ENCODE measurements at regions not wholly inside any gene's neighbourhood (a gene's known extent, or its start where the extent isn't known, plus 50 kb on each side); places are given as distances from the start of the nearest gene placed in this dataset.

- Histone ChIP-seq H3K9ac (ENCODE audit: low read length) (no peak overlapping the region), H4K20me1 (ENCODE audit: low read depth, low read length) (no peaks in the 10 kb centered on the region), H3K27me3 (ENCODE audit: low read length) (no peaks in the 10 kb centered on the region), H3K4me3 (ENCODE audit: insufficient read depth, low read length, poor library complexity, severe bottlenecking) (no peak overlapping the region), H3K9me3 (ENCODE audit: insufficient read depth, low read length) (no peaks in the 10 kb centered on the region), H2AFZ (ENCODE audit: low read depth, low read length, severe bottlenecking) (no peak overlapping the region), H3F3A (ENCODE audit: insufficient read depth) (no peaks in the 10 kb centered on the region), H3K9me2 (replicated peaks; ENCODE audit: insufficient read depth, low read length) (no peaks in the 10 kb centered on the region), H3K27ac (ENCODE audit: low read depth, low read length) (no peak overlapping the region), H3K4me2 (ENCODE audit: low read depth, low read length, poor library complexity, severe bottlenecking) (no peak overlapping the region), H3K79me2 (ENCODE audit: insufficient read depth, low read length) (no peaks in the 10 kb centered on the region), H3K36me3 (ENCODE audit: low read length) (no peaks in the 10 kb centered on the region)
- TF ChIP-seq, protein P1, sequence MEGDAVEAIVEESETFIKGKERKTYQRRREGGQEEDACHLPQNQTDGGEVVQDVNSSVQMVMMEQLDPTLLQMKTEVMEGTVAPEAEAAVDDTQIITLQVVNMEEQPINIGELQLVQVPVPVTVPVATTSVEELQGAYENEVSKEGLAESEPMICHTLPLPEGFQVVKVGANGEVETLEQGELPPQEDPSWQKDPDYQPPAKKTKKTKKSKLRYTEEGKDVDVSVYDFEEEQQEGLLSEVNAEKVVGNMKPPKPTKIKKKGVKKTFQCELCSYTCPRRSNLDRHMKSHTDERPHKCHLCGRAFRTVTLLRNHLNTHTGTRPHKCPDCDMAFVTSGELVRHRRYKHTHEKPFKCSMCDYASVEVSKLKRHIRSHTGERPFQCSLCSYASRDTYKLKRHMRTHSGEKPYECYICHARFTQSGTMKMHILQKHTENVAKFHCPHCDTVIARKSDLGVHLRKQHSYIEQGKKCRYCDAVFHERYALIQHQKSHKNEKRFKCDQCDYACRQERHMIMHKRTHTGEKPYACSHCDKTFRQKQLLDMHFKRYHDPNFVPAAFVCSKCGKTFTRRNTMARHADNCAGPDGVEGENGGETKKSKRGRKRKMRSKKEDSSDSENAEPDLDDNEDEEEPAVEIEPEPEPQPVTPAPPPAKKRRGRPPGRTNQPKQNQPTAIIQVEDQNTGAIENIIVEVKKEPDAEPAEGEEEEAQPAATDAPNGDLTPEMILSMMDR (IDR thresholded peaks at IDR 0.05; ENCODE audit: insufficient read depth, low read length, poor library complexity, severe bottlenecking) = no peak
- TF ChIP-seq EZH2phosphoT487 (conservative IDR thresholded peaks at IDR 0.05; ENCODE audit: low read length) = no peak
Observed at GRCh38 chr12:23006413-23006812, 381.4 kb downstream of the ETNK1 start.

DNA sequence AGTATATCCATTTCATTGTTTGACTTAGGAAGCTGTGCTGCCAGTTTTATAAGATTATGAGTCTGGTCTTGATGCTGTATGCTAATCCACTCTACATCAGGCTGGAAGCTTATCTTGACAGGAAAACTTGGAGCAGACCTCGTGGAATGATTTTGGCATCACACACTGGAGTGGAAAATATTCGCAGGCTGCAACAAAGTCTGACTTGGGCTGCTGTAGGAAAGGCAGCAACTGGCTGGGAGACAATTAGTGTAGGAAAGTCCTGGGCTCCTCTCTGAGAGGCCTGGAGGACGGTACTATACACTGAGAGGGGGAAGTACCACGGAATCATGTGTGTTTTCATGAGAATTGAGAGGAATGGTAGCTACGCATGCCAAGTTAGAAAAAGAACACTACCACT, 383.7 kb downstream of the ETNK1 start:
- H3K79me2 ChIP-seq (ENCODE audit: insufficient read depth, low read length) = no peaks in the 10 kb centered on the region
- no peak overlapping the region for H3K9ac ChIP-seq (ENCODE audit: low read length)
- H3K4me3 ChIP-seq (ENCODE audit: insufficient read depth, low read length, poor library complexity, severe bottlenecking) = no peak overlapping the region
- H3K36me3 ChIP-seq (ENCODE audit: low read length) = no peaks in the 10 kb centered on the region
- TF ChIP-seq, protein P1 (IDR thresholded peaks at IDR 0.05; ENCODE audit: insufficient read depth, low read length, poor library complexity, severe bottlenecking) = no peak
- TF ChIP-seq EZH2phosphoT487 (conservative IDR thresholded peaks at IDR 0.05; ENCODE audit: low read length) = no peak
- H3K27me3 ChIP-seq (ENCODE audit: low read length) = no peaks in the 10 kb centered on the region
- no peak overlapping the region for H3K27ac ChIP-seq (ENCODE audit: low read depth, low read length)
- no peaks in the 10 kb centered on the region for H3K9me2 ChIP-seq (replicated peaks; ENCODE audit: insufficient read depth, low read length)
- no peak overlapping the region for H2AFZ ChIP-seq (ENCODE audit: low read depth, low read length, severe bottlenecking)
- H3K9me3 ChIP-seq (ENCODE audit: insufficient read depth, low read length) = no peaks in the 10 kb centered on the region
- H3K4me2 ChIP-seq (ENCODE audit: low read depth, low read length, poor library complexity, severe bottlenecking) = no peak overlapping the region
- no peaks in the 10 kb centered on the region for H3F3A ChIP-seq (ENCODE audit: insufficient read depth)
- no peaks in the 10 kb centered on the region for H4K20me1 ChIP-seq (ENCODE audit: low read depth, low read length)

- Histone ChIP-seq H3K9me3 (ENCODE audit: insufficient read depth, low read length) (no peaks in the 10 kb centered on the region), H2AFZ (ENCODE audit: low read depth, low read length, severe bottlenecking) (no peak overlapping the region), H3K9me2 (replicated peaks; ENCODE audit: insufficient read depth, low read length) (no peaks in the 10 kb centered on the region), H3K4me3 (ENCODE audit: insufficient read depth, low read length, poor library complexity, severe bottlenecking) (no peak overlapping the region), H3K27me3 (ENCODE audit: low read length) (no peaks in the 10 kb centered on the region), H3K9ac (ENCODE audit: low read length) (no peak overlapping the region), H3K79me2 (ENCODE audit: insufficient read depth, low read length) (no peaks in the 10 kb centered on the region), H3K36me3 (ENCODE audit: low read length) (no peaks in the 10 kb centered on the region), H4K20me1 (ENCODE audit: low read depth, low read length) (no peaks in the 10 kb centered on the region), H3F3A (ENCODE audit: insufficient read depth) (no peaks in the 10 kb centered on the region), H3K4me2 (ENCODE audit: low read depth, low read length, poor library complexity, severe bottlenecking) (no peak overlapping the region), H3K27ac (ENCODE audit: low read depth, low read length) (no peak overlapping the region)
- no peak for TF ChIP-seq EZH2phosphoT487 (conservative IDR thresholded peaks at IDR 0.05; ENCODE audit: low read length)
- TF ChIP-seq, protein P1 (IDR thresholded peaks at IDR 0.05; ENCODE audit: insufficient read depth, low read length, poor library complexity, severe bottlenecking) = no peak
Observed at GRCh38 chr12:23014749-23015148, 389.8 kb downstream of the ETNK1 start.
